Tibial nerve (tissue), 4 donors: ENCODE measurements at regions not wholly inside any gene's neighbourhood (a gene's known extent, or its start where the extent isn't known, plus 50 kb on each side); places are given as distances from the start of the nearest gene placed in this dataset.
"Not testable (repeated sequence)": the region's sequence is repeated elsewhere in the genome, so short reads cannot be mapped to it uniquely, and the experiment has no call there.

Experiments
- DNase-seq, 2 donors: peaks; one replicate each; pipeline ENCODE4 v3.0.0-alpha.2; 2019; ENCODE audit warnings: low spot score in 2 of 2
- H3K27ac ChIP-seq, 4 donors: fragments of 200-600 bp; sonication (generic) in 3 of 4; one replicate each; pipeline ENCODE4 v1.5.1; 2017 to 2019; ENCODE audit warnings: mild to moderate bottlenecking in 1 of 4
- H3K27me3 ChIP-seq, 2 donors: fragments of 200-600 bp; sonication (generic) in 1 of 2; one replicate each; pipeline versions ENCODE4 v1.5.1 to v1.6.0; 2017 to 2019
- H3K36me3 ChIP-seq, 3 donors: fragments of 200-600 bp; sonication (generic); one replicate each; pipeline ENCODE4 v1.5.1; 2018 to 2019
- H3K4me1 ChIP-seq, 4 donors: fragments of 200-600 bp; sonication (generic) in 3 of 4; one replicate each; pipeline ENCODE4 v1.5.1; 2017 to 2019
- H3K4me3 ChIP-seq, 4 donors: fragments of 200-600 bp; sonication (generic) in 3 of 4; one replicate each; pipeline ENCODE4 v1.5.1; 2017 to 2019; ENCODE audit warnings: mild to moderate bottlenecking in 1 of 4, moderate library complexity in 1 of 4
- H3K9me3 ChIP-seq, 4 donors: fragments of 200-600 bp; sonication (generic) in 3 of 4; one replicate each; pipeline ENCODE4 v1.5.1; 2017 to 2019
- CTCF ChIP-seq, 5 experiments: fragments of 200-600 bp in 3 of 5; fragments of 450-650 bp in 2 of 5; sonication (generic) in 3 of 5; IDR thresholded peaks; one replicate each; pipeline ENCODE4 v1.5.1; 2016 to 2019; ENCODE audit warnings: antibody characterized with exemption in 5 of 5, mild to moderate bottlenecking in 3 of 5, moderate library complexity in 2 of 5
- EP300 ChIP-seq, 2 donors: sonication (generic); formaldehyde crosslinking; IDR thresholded peaks; one replicate each; pipeline ENCODE4 v1.6.1; 2017; ENCODE audit warnings: antibody characterized with exemption in 2 of 2, mild to moderate bottlenecking in 1 of 2
- POLR2A ChIP-seq, 2 donors: fragments of 450-650 bp; IDR thresholded peaks; one replicate each; pipeline ENCODE4 v1.6.1; 2017; ENCODE audit warnings: antibody characterized with exemption in 2 of 2, mild to moderate bottlenecking in 2 of 2, moderate library complexity in 2 of 2
- WGBS, 2 donors: methylation state at CpG; one replicate each; pipeline ENCODE4 v1.1.5; 2018; 5-methylcytosine and 5-hydroxymethylcytosine counted together

GRCh38 chr4:135412213-135412612 is 1210.6 kb upstream of the PABPC4L start:
- no peak overlapping the region for H3K4me3 ChIP-seq
- H3K36me3 ChIP-seq, result no peaks in the 10 kb centered on the region
- TF ChIP-seq POLR2A (IDR thresholded peaks at IDR 0.05), result no peak
- 74 to 78% methylated on average over 4 of the region's 4 CpGs for WGBS, 2 donors
- H3K27ac ChIP-seq, result no peak overlapping the region
- no peak for DNase-seq
- H3K4me1 ChIP-seq, result no peaks in the 10 kb centered on the region
- H3K27me3 ChIP-seq, result no peaks in the 10 kb centered on the region
- peaks cover 0 to 3% (median 0%) of the 10 kb centered on the region in 4 donors for H3K9me3 ChIP-seq

- WGBS, 2 donors, result 67 to 89% methylated on average over 2 of the region's 2 CpGs
- TF ChIP-seq CTCF (IDR thresholded peaks at IDR 0.05) (no peak), EP300 (IDR thresholded peaks at IDR 0.05) (no peak), POLR2A (IDR thresholded peaks at IDR 0.05) (no peak)
- Histone ChIP-seq H3K36me3 (no peaks in the 10 kb centered on the region), H3K27me3 (no peaks in the 10 kb centered on the region), H3K9me3 (peaks cover 0 to 9% (median 0%) of the 10 kb centered on the region in 4 donors), H3K4me1 (no peaks in the 10 kb centered on the region), H3K27ac (no peak overlapping the region), H3K4me3 (no peak overlapping the region)
- no peak for DNase-seq
These were observed 1209.7 kb upstream of the PABPC4L start for GRCh38 chr4:135411251-135411650.

- H3K36me3 ChIP-seq, H3K4me1 ChIP-seq, DNase-seq, H3K27ac ChIP-seq, H3K27me3 ChIP-seq, H3K4me3 ChIP-seq: not testable (repeated sequence)
- 81 to 84% methylated on average over 4 of the region's 4 CpGs for WGBS, 2 donors
- peaks cover 0 to 25% (median 0%) of the 10 kb centered on the region in 4 donors for H3K9me3 ChIP-seq
These were observed 1207.7 kb upstream of the PABPC4L start for GRCh38 chr4:135409261-135409660.

GRCh38 chr4:135408109-135408508 is 1206.5 kb upstream of the PABPC4L start:
- Histone ChIP-seq H3K4me3 (no peak overlapping the region), H3K9me3 (peaks cover 0 to 25% (median 0%) of the 10 kb centered on the region in 4 donors), H3K27ac (no peak overlapping the region), H3K4me1 (no peaks in the 10 kb centered on the region), H3K36me3 (no peaks in the 10 kb centered on the region), H3K27me3 (no peaks in the 10 kb centered on the region)
- WGBS, 2 donors, result 91 to 95% methylated on average over 12 of the region's 12 CpGs
- DNase-seq, result no peak
- TF ChIP-seq CTCF (IDR thresholded peaks at IDR 0.05), result no peak

- not testable (repeated sequence) for H3K36me3 ChIP-seq, H3K27me3 ChIP-seq, H3K27ac ChIP-seq, H3K4me3 ChIP-seq, H3K4me1 ChIP-seq, DNase-seq
- peaks cover 0 to 25% (median 0%) of the 10 kb centered on the region in 4 donors for H3K9me3 ChIP-seq
- 85 to 100% methylated on average over 5 to 9 of the region's 22 CpGs for WGBS, 2 donors
These were observed 1205.0 kb upstream of the PABPC4L start for GRCh38 chr4:135406597-135406996.

- no peaks in the 10 kb centered on the region for H3K4me1 ChIP-seq
- DNase-seq, result no peak
- no peak for TF ChIP-seq EP300 (IDR thresholded peaks at IDR 0.05)
- no peak for TF ChIP-seq CTCF (IDR thresholded peaks at IDR 0.05)
- no peak for TF ChIP-seq POLR2A (IDR thresholded peaks at IDR 0.05)
These were observed 1184.4 kb upstream of the PABPC4L start for GRCh38 chr4:135385830-135386581.

More at GRCh38 chr4:135385830-135386581, 1184.4 kb upstream of the PABPC4L start:
- 85 to 86% methylated on average over 10 of the region's 10 CpGs for WGBS, 2 donors
- no peaks in the 10 kb centered on the region for H3K36me3 ChIP-seq
- H3K9me3 ChIP-seq, result no peaks in the 10 kb centered on the region
- H3K27me3 ChIP-seq, result no peaks in the 10 kb centered on the region
- H3K4me3 ChIP-seq, result no peak overlapping the region
- no peak overlapping the region for H3K27ac ChIP-seq
